ENCODE measurements at regions not wholly inside any gene's neighbourhood (a gene's known extent, or its start where the extent isn't known, plus 50 kb on each side); places are given as distances from the start of the nearest gene placed in this dataset.

- H3K4me2 ChIP-seq = no peak overlapping the region
- no peak overlapping the region for H3K27ac ChIP-seq (ENCODE audit: low read depth)
- no peaks in the 10 kb centered on the region for H3K9me2 ChIP-seq (ENCODE audit: insufficient read depth)
- no peaks in the 10 kb centered on the region for H3K27me3 ChIP-seq (ENCODE audit: insufficient read depth)
- TF ChIP-seq, protein P1, sequence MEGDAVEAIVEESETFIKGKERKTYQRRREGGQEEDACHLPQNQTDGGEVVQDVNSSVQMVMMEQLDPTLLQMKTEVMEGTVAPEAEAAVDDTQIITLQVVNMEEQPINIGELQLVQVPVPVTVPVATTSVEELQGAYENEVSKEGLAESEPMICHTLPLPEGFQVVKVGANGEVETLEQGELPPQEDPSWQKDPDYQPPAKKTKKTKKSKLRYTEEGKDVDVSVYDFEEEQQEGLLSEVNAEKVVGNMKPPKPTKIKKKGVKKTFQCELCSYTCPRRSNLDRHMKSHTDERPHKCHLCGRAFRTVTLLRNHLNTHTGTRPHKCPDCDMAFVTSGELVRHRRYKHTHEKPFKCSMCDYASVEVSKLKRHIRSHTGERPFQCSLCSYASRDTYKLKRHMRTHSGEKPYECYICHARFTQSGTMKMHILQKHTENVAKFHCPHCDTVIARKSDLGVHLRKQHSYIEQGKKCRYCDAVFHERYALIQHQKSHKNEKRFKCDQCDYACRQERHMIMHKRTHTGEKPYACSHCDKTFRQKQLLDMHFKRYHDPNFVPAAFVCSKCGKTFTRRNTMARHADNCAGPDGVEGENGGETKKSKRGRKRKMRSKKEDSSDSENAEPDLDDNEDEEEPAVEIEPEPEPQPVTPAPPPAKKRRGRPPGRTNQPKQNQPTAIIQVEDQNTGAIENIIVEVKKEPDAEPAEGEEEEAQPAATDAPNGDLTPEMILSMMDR (conservative IDR thresholded peaks at IDR 0.05; ENCODE audit: low read depth in 2 of 2) = no peak
- TF ChIP-seq, protein P2, sequence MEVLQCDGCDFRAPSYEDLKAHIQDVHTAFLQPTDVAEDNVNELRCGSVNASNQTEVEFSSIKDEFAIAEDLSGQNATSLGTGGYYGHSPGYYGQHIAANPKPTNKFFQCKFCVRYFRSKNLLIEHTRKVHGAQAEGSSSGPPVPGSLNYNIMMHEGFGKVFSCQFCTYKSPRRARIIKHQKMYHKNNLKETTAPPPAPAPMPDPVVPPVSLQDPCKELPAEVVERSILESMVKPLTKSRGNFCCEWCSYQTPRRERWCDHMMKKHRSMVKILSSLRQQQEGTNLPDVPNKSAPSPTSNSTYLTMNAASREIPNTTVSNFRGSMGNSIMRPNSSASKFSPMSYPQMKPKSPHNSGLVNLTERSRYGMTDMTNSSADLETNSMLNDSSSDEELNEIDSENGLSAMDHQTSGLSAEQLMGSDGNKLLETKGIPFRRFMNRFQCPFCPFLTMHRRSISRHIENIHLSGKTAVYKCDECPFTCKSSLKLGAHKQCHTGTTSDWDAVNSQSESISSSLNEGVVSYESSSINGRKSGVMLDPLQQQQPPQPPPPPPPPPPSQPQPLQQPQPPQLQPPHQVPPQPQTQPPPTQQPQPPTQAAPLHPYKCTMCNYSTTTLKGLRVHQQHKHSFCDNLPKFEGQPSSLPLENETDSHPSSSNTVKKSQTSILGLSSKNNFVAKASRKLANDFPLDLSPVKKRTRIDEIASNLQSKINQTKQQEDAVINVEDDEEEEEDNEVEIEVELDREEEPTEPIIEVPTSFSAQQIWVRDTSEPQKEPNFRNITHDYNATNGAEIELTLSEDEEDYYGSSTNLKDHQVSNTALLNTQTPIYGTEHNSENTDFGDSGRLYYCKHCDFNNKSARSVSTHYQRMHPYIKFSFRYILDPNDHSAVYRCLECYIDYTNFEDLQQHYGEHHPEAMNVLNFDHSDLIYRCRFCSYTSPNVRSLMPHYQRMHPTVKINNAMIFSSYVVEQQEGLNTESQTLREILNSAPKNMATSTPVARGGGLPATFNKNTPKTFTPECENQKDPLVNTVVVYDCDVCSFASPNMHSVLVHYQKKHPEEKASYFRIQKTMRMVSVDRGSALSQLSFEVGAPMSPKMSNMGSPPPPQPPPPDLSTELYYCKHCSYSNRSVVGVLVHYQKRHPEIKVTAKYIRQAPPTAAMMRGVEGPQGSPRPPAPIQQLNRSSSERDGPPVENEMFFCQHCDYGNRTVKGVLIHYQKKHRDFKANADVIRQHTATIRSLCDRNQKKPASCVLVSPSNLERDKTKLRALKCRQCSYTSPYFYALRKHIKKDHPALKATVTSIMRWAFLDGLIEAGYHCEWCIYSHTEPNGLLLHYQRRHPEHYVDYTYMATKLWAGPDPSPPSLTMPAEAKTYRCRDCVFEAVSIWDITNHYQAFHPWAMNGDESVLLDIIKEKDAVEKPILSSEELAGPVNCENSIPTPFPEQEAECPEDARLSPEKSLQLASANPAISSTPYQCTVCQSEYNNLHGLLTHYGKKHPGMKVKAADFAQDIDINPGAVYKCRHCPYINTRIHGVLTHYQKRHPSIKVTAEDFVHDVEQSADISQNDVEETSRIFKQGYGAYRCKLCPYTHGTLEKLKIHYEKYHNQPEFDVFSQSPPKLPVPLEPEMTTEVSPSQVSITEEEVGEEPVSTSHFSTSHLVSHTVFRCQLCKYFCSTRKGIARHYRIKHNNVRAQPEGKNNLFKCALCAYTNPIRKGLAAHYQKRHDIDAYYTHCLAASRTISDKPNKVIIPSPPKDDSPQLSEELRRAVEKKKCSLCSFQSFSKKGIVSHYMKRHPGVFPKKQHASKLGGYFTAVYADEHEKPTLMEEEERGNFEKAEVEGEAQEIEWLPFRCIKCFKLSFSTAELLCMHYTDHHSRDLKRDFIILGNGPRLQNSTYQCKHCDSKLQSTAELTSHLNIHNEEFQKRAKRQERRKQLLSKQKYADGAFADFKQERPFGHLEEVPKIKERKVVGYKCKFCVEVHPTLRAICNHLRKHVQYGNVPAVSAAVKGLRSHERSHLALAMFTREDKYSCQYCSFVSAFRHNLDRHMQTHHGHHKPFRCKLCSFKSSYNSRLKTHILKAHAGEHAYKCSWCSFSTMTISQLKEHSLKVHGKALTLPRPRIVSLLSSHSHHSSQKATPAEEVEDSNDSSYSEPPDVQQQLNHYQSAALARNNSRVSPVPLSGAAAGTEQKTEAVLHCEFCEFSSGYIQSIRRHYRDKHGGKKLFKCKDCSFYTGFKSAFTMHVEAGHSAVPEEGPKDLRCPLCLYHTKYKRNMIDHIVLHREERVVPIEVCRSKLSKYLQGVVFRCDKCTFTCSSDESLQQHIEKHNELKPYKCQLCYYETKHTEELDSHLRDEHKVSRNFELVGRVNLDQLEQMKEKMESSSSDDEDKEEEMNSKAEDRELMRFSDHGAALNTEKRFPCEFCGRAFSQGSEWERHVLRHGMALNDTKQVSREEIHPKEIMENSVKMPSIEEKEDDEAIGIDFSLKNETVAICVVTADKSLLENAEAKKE (CRISPR knock-in tag; IDR thresholded peaks at IDR 0.05) = no peak
- TF ChIP-seq JUNB (IDR thresholded peaks at IDR 0.05; ENCODE audit: unreplicated experiment) (no peak), NANOG (IDR thresholded peaks at IDR 0.05; ENCODE audit: borderline replicate concordance) (no peak), CREB1 (CRISPR knock-in tag; IDR thresholded peaks at IDR 0.05; ENCODE audit: low read depth) (no peak), ETS1 (IDR thresholded peaks at IDR 0.05) (no peak), POLR2AphosphoS5 (IDR thresholded peaks at IDR 0.05; ENCODE audit: low read depth) (no peak), STAT1 (IDR thresholded peaks at IDR 0.05; ENCODE audit: unreplicated experiment) (no peak), ZNF331 (CRISPR knock-in tag; IDR thresholded peaks at IDR 0.05; ENCODE audit: low read depth) (no peak), EZH2 (IDR thresholded peaks at IDR 0.05; ENCODE audit: low read depth, unreplicated experiment) (no peak), REST (IDR thresholded peaks at IDR 0.05; ENCODE audit: unreplicated experiment) (no peak), ZNF114 (CRISPR knock-in tag; IDR thresholded peaks at IDR 0.05) (no peak), EZH2phosphoT487 (IDR thresholded peaks at IDR 0.05; ENCODE audit: unreplicated experiment) (no peak)
- no peaks in the 10 kb centered on the region for H3K36me3 Mint-ChIP-seq (ENCODE audit: low read depth)
- no peak overlapping the region for H3K4me3 ChIP-seq
- H3K9me3 Mint-ChIP-seq = no peaks in the 10 kb centered on the region
- DNase-seq (ENCODE audit: low spot score) (no peak), ATAC-seq (no peak)
- no peak overlapping the region for H3K4me3 Mint-ChIP-seq
- H4K20me1 ChIP-seq (replicated peaks; ENCODE audit: insufficient read depth) = no peaks in the 10 kb centered on the region
- H2AFZ ChIP-seq = no peak overlapping the region
- no peaks in the 10 kb centered on the region; the same call in 1 of the 2 replicates for H3K36me3 ChIP-seq (ENCODE audit: insufficient read depth)
- H3K27ac Mint-ChIP-seq = no peak overlapping the region
- no peaks in the 10 kb centered on the region for H3K4me1 Mint-ChIP-seq
- no peaks in the 10 kb centered on the region for H3F3A ChIP-seq (replicated peaks; ENCODE audit: low read depth)
- peaks cover 1% of the 10 kb centered on the region for H3K27me3 Mint-ChIP-seq (ENCODE audit: insufficient read depth, low read depth, poor library complexity)
- H3K79me2 ChIP-seq (replicated peaks; ENCODE audit: insufficient read depth) = no peaks in the 10 kb centered on the region
- H3K4me1 ChIP-seq (ENCODE audit: insufficient read depth) = no peaks in the 10 kb centered on the region
These were observed 380.6 kb upstream of the IGFBP3 start for GRCh38 chr7:46301677-46302076.
